IPS-NIHi7 (cell line): ENCODE measurements at regions not wholly inside any gene's neighbourhood (a gene's known extent, or its start where the extent isn't known, plus 50 kb on each side); places are given as distances from the start of the nearest gene placed in this dataset.
"Not testable (repeated sequence)": the region's sequence is repeated elsewhere in the genome, so short reads cannot be mapped to it uniquely, and the experiment has no call there.

Experiments used
- DNase-seq: peaks from one replicate; pipeline ENCODE4 v3.0.0; 2012; ENCODE audit warnings: mixed read lengths; ENCODE audit errors: extremely low spot score

DNA sequence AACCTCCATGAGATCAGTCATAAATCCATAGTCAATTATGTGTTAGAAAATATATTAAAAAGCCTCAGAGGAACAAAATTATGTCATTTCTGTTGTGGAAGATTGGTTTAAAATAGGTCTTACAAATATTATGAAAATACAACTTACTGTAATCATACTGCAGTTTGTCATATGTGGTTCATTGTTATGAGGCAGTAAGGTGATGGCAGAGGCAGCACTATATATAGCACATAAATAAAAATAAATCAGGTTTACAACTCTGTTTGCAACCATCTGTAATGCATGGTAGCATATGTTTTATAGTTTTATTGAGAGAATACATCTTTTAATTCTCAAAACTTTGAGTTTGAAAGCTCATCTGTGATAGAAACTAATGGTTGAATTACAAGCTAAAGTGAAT is 651.4 kb downstream of the PCDH11X start:
- not testable (repeated sequence) for DNase-seq

DNA sequence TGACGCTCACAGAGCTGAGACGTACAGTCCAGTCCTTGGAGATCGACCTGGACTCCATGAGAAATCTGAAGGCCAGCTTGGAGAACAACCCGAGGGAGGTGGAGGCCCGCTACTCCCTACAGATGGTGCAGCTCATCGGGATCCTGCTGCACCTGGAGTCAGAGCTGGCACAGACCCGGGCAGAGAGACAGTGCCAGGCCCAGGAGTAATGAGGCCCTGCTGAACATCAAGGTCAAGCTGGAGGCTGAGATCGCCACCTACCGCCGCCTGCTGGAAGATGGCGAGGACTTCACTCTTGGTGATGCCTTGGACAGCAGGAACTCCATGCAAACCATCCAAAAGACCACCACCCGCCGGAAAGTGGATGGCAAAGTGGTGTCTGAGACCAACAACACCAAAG is 681.4 kb downstream of the PCDH11X start:
- DNase-seq, result peak; percentile 4

DNA sequence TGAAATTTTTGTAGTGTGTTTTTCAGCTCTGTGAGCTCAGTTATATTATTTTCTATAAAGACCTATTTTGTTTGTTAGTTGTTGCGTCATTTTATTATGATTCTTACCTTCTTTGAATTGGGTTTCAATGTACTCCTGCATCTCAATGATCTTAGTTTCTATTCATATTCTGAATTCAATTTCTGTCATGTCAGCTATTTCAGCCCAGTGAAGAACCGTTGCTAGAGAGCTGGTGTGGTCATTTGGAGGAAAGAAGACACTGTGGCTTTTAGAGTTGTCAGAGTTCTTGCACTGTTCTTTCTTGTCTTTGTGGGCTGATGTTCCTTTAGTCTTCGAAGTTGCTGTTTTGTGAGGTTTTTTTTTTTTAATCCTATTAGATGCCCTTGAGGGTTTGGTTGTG is 701.0 kb downstream of the PCDH11X start:
- DNase-seq, result not testable (repeated sequence)

DNA sequence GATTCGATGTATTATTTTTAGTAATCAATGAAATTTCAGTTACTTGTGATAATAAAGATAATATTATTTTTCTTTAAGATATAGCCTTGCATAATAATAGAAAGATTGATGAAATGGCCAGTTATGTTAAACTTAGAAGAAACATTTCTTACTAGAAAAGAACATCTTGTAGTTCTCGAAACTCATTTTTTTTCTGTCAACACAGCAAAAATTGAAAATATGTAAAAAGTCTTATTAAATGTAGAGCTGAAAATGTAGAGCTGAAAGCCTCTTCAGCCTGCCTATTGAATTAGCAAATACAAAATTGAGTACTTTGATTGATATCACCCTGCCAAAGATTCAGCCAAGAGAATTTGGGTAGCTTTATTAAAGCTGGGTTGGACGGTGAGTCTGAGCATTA is 706.3 kb downstream of the PCDH11X start:
- not testable (repeated sequence) for DNase-seq

DNA sequence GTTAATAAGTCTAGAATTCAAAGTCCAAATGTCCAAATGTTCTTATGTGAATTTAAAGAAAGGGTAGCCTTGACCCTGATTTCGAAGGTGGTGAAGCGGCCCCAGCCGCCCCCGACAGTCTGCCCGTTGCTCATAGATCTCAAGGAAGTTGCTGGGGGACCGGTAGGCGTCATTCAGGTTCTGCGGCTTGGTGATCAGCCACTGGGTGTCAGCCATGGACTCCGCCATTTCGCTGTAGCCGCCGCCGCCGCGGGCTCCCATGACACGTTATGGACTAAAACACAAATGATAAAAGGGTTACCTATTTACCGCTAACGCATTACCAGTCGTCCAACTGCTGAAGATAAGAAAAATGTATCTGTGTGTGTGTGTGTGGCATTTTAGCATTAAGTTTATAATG is 736.1 kb downstream of the PCDH11X start:
- not testable (repeated sequence) for DNase-seq

DNA sequence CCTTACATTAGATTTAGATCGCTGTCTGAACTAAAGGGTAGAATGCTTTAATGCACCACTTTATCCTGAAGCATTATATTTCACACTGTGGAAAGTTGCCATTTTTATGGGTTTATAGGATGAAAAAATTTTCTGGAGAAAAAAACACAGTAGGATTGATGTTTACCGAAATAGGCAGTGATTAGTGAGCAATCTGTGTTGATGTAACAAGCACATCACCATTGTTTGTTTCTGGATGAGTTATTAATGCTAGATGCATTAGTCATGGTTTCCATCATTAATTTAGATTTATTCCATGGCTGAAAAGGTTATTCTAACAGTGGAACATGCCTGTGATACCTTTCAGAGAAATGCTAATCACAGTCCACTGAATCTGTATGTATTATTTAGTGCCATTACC is 749.8 kb downstream of the PCDH11X start:
- not testable (repeated sequence) for DNase-seq

DNA sequence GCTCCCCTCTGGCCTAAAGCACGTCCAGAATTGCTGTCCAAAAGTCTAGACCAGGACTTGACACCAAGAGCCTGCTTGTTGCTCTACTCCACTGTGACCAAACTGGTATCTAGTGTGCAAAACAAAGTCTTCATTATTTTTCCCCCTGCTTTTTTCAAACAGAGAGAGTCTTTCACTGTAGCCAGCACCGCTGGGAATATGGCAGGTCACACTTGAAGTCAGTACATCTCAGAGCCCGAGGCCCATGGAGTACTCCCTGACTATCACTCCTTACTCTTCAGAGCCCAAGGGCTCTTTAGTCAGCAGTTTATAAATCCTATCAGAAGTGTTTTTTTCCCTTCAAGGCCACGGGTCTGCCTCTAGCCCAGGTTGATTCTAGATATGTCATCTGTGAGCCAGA is 761.3 kb downstream of the PCDH11X start:
- DNase-seq, result not testable (repeated sequence)

DNA sequence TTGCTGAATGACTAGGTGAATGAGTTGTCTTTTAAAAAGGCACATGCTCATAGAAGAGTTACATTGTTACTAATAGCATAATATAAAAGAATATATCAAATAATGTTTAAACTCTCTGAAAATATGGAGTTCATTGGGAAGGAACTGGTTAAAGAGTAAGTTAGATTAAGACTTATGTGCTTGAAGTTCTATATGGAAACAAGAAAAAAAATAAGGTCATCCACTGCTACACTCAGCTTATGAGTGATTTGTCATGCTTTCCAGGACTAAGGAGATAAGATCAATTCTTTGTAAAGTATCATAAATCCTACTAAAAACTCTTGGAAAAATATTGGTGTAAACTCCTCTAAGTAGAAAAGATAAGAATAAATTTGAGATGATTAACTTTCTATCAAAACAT is 779.1 kb downstream of the PCDH11X start:
- DNase-seq, result not testable (repeated sequence)

DNA sequence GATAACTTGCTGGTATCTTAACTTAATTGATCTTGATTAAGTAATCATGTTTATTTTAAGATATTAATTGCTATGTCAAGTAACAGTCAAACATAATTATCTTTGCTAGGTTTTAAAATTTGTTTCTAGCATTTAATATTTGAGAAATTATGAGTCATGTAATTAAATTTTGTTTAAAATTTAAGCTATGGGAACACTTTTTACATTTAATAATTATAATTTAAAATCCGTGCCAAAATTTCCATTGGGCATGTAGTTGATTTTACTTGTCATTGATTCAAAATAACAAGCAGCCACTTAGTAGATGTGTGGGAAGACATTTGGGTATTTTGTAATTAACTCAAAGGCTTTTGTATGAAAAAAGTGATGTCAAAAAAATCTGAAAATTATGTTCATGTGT is 779.6 kb downstream of the PCDH11X start:
- not testable (repeated sequence) for DNase-seq

DNA sequence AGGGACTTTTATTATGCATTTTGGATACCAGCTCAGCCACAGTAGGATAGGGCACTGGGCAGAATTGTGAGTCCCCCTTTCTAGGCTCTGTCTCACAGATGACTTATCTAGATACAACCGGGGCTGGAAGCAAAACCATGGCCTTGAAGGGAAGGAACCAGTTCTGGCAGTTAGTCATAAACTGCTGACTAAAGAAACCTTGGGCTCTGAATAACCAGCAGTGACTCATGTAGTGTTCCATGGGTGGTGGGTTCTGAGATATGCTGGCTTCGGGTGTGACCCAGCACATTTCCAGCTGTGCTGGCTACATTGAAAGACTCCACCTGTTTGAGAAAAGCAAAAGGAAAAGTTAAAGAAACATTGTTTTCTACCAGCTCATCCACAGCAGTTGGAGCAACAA is 780.9 kb downstream of the PCDH11X start:
- DNase-seq, result not testable (repeated sequence)

DNA sequence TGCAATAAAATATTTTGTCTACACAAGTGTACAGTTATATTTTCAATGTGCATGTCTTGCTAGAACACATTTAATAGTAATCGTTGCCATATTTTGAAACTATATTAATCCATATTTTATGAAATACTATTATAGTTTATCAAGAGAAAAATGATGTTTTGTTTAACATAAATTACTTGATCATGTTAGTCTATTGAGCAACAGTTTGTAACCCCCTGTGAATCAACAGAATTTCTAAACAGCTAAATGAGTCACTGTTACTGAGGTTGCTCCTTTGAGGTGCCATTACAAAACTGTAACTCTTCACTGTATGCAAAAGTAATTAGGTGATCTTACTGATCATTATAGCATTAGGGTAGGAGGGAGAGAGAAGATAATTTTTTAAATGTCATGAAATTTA is 791.0 kb downstream of the PCDH11X start:
- DNase-seq, result not testable (repeated sequence)

DNA sequence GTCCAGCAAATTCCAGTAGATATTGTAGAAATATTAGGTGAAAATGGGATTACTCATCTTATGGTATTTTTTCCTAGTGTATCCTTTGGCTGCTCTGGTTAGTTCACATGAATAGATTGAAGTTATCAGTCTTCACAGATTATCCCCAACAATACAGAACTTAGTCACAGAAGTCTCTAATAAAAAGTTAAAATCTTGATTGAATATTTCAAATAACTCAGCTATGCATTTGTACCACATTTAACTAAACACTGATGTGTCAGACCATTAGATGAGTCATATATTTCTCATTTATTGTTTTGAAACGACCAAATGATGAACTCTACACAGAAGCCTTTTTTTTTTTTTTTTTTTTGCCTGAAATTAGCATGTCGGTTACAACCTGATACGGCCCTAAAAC is 807.5 kb downstream of the PCDH11X start:
- DNase-seq, result not testable (repeated sequence)

DNA sequence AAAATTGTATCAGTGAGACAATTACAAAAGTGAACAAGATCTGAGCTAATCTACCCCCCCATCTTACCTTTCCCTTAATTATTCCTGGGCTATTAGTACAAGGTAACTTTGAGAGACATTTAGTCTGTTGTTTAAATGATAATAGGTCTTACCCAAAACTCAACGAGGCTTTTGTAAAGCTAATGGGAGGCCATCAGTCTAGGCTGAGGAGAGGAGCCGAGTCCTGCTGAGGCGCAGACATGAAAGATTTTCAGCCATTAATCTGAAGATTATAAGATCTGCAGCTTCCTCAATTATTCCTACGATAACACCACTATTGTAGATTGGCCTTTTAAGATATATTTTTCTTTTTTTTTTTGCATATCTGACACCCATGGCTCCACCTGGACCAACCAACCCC is 810.5 kb downstream of the PCDH11X start:
- peak; percentile 0 for DNase-seq

DNA sequence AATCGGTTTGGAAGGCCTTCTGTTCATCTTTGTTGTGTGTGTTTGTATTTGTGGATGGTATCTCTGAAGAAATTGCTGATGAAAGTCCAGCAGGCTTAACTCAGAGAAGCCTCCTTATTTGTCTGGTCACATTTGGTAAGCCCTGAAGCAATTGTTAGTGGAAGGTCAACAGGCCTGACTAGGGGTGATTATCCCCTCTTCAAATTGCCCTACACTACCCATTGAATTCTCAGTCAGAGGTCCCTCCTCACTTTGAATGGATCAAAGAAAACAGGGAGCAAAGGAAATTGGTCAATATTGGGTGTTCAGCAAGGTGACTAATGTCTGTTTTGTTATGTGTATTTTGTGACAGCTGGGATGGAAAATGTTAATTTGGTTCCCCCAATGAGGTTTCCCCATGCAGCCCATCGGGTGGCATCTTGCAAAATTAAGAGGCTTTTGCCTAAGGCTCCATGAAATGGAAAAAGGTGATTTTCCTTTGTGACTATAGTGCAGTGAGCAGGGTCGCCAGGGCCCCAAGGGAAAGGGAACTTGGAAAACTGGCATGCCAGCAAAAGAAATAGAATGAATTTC is 811.6 kb downstream of the PCDH11X start:
- not testable (repeated sequence) for DNase-seq

DNA sequence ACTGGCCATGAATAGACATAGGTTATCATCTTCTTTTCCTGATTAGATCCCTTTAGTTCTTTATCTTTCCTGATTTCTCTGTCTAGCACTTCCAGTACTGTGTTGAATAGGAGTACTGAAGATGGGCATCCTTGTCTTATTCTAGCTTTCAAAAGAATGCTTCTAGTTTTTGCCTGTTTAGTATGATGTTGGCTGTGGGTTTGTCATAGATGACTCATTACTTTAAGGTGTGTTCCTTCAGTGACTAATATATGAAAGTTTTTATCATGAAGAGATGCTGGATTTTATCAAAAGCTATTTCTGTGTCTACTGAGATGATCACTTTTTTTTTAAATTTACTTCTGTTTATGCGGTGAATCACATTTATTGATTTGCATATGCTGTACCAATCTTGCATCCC is 832.3 kb downstream of the PCDH11X start:
- not testable (repeated sequence) for DNase-seq

DNA sequence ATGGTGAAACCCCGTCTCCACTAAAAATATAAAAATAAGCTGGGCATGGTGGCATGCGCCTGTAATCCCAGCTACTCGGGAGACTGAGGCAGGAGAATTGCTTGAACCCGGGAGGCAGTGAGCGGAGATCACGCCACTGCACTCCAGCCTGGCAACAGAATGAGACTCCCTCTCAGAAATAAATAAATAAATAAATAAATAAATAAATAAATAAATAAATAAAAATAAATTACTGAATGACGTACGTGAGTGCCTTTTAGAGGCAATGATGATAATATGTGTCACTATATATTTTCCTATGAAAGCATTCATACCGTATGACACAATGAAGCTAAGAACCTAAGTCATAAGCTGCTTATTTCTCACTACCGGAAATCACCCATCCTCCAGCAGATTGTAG is 847.5 kb downstream of the PCDH11X start:
- not testable (repeated sequence) for DNase-seq

DNA sequence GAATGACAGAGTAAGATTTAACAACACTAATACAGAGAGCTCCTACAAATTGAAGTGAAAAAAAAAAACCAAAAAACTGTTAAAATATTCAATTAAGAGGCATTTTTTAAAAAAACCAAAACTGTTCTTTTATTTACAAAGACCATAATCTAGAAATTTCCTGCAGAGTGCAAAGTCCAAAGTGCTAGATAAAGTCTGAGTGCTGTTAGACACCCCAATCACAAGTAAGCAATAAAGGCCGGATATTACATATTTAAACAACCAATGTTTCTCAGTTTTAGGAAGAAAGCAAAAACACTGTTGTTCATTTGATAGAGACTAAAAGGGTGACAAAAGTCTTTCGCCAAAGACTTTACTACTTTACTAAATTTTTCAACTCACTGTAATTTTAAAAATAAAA is 878.4 kb downstream of the PCDH11X start:
- DNase-seq, result not testable (repeated sequence)

DNA sequence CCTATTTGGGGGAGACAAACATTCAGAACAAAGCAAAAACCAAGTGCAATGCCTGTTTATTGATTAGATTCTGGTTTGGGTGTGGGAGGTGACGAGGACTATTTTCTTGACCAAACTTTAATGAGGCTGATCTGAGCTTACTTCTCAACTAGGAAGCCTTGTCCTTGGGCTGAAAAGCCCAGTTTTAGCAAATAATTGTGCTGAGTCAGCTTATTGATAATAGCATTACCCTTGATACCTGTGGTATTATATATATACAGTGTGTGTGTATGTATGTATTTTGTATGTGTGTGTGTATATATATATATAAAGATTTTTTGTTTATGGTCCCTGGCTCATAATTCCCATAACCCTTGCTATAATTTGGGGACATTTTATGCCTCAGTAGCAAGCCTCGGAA is 880.6 kb downstream of the PCDH11X start:
- not testable (repeated sequence) for DNase-seq

DNA sequence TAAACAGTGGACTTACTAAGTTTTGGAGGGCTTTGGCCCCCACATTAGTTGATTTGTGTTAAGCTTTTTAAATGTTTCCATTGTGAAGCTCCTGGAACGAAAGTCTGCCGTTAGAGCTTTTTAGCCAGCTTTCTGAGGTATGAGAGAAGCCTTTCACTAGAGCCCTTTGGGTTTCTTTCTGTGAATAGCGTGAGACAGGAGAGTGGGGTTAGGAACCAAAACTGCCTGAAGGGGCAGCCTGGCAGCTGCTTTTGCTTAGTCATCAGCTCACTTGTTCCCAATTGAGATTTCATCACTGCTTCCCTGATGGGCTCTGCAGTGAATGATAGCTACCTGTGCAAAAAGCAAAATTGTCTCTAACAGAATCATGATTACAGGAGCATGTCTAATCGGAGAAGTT is 913.6 kb downstream of the PCDH11X start:
- not testable (repeated sequence) for DNase-seq

DNA sequence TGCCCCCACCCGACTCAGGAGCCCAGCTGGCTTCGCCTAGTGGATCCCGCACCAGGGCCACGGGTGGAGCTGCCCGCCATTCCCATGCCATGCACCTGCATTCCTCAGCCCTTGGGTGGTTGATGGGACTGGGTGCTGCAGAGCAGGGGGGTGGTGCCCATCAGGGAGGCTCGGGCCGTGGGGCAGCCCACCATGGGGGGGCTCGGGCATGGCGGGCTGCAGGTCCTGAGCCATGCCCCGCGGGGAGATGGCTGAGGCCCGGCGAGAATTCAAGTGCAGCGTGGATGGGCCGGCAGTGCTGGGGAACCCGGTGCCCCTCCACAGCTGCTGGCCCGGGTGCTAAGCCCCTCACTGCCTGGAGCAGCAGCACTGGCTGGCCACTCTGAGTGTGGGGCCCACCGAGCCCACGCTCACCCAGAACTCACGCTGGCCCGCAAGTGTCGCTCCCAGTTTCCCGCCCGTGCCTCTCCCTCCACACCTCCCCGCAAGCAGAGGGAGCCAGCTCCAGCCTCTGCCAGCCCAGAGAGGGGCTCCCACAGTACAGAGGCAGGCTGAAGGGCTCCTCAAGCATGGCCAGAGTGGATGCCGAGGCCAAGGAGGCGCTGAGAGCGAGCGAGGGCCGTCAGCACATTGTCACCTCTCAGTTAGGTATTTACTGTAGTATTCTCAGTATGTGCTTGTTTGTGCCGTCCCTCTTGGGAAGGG is 920.4 kb downstream of the PCDH11X start:
- DNase-seq, result not testable (repeated sequence)

DNA sequence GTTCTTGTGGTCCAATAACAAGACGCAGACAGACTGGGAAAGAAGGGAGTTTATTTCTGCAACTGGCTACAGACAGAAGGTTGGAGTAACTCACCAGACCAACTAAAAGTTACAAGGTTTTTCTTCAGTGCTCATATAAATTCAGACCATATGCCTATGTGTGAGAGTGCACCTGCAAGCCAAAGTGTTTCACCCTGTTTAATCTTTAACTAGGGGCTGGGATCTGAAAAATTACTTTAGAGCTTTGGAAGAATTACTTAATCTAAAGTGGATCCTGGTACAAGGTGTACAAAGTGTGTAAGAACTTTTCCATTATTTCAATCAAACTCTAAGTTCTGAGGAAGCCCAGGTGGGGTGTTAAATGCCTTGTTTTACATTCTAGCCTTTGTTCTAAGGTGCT is 930.6 kb downstream of the PCDH11X start:
- DNase-seq, result not testable (repeated sequence)
